B cell (primary cell): ENCODE measurements at regions not wholly inside any gene's neighbourhood (a gene's known extent, or its start where the extent isn't known, plus 50 kb on each side); places are given as distances from the start of the nearest gene placed in this dataset.

Source experiments
- EZH2 ChIP-seq: IDR thresholded peaks from 2 replicates; pipeline ENCODE4 v1.6.1; 2012; ENCODE audit warnings: borderline replicate concordance, low read depth, mild to moderate bottlenecking, moderate library complexity, low read length; ENCODE audit not compliant: insufficient read depth, poor library complexity, severe bottlenecking
- TF ChIP-seq, protein P1 (sequence below): fragments of 200-600 bp; IDR thresholded peaks from one replicate; pipeline ENCODE4 v1.8.0; 2022; ENCODE audit warnings: antibody characterized with exemption, mild to moderate bottlenecking

DNA sequence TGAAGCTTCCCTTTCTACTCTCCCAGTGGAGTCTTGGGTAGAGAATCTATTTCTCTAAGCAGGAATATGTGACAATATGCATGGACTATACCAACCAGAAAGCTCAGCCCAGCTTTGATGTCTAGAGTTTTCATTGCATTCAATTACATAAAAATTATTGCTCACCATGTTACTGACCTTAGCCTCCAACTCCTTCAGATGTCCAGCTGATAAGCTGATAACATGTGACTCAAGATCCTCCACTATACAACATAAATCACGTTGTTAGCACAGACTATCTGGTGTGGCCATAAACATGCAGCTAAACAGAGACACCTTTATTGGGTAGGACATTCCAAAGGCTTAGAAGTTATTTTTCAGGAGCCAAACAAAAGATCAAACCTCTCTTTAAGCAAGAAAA is 1168.2 kb downstream of the CDH12 start:
- TF ChIP-seq, protein P1, sequence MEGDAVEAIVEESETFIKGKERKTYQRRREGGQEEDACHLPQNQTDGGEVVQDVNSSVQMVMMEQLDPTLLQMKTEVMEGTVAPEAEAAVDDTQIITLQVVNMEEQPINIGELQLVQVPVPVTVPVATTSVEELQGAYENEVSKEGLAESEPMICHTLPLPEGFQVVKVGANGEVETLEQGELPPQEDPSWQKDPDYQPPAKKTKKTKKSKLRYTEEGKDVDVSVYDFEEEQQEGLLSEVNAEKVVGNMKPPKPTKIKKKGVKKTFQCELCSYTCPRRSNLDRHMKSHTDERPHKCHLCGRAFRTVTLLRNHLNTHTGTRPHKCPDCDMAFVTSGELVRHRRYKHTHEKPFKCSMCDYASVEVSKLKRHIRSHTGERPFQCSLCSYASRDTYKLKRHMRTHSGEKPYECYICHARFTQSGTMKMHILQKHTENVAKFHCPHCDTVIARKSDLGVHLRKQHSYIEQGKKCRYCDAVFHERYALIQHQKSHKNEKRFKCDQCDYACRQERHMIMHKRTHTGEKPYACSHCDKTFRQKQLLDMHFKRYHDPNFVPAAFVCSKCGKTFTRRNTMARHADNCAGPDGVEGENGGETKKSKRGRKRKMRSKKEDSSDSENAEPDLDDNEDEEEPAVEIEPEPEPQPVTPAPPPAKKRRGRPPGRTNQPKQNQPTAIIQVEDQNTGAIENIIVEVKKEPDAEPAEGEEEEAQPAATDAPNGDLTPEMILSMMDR = no peak
- no peak for TF ChIP-seq EZH2
